PC-3 (cell line): ENCODE measurements at regions not wholly inside any gene's neighbourhood (a gene's known extent, or its start where the extent isn't known, plus 50 kb on each side); places are given as distances from the start of the nearest gene placed in this dataset.

Source experiments
- ATAC-seq: fragments of 200-7000 bp; cut with Tn5 transposase; 2 replicates; pipeline ENCODE4 v1.9.1; 2020; ENCODE audit warnings: mild to moderate bottlenecking, moderate library complexity
- BruUV-seq: library from RNA; stranded (reverse); fragments of 400-500 nt; replicated peaks from 2 replicates; lab custom pipeline; 2021; lab: Mats Ljungman, UMichigan
- CTCF ChIA-PET: fragments of 300-600 bp; sonication (Branson Sonifier 250); formaldehyde crosslinking; loops from one replicate; lab custom pipeline; 2022; ENCODE audit warnings: antibody characterized with exemption; lab: Charles Lee
- POLR2A ChIA-PET: fragments of 300-600 bp; sonication (Branson Sonifier 250); formaldehyde crosslinking; loops from one replicate; lab custom pipeline; 2022; ENCODE audit warnings: antibody characterized with exemption; ENCODE audit not compliant: unreplicated experiment; lab: Charles Lee
- DNase-seq: peaks from one replicate; pipeline ENCODE4 v3.0.0-alpha.2; 2015
- H2AFZ ChIP-seq: fragments of 300-600 bp; sonication (generic); 2 replicates; pipeline ENCODE4 v1.6.0; 2016; ENCODE audit warnings: antibody characterized with exemption, low read length
- H3F3A ChIP-seq: fragments of 300-600 bp; sonication (generic); one replicate; pipeline ENCODE4 v1.6.0; 2017; ENCODE audit warnings: antibody characterized with exemption, low read length, control low read depth, mild to moderate bottlenecking; ENCODE audit not compliant: unreplicated experiment
- H3K27ac ChIP-seq: fragments of 300-600 bp; sonication (generic); 2 replicates; pipeline ENCODE4 v1.5.1; 2016; ENCODE audit warnings: mild to moderate bottlenecking, low read length
- H3K27me3 ChIP-seq: fragments of 300-600 bp; sonication (generic); 2 replicates; pipeline ENCODE4 v1.6.1; 2016; ENCODE audit warnings: low read length, mixed read lengths
- H3K36me3 ChIP-seq: fragments of 300-600 bp; sonication (generic); 2 replicates; pipeline ENCODE4 v1.6.1; 2016; ENCODE audit warnings: low read depth, mixed run types, low read length, mixed read lengths
- H3K4me1 ChIP-seq: fragments of 300-600 bp; sonication (generic); 2 replicates; pipeline ENCODE4 v1.5.1; 2016; ENCODE audit warnings: low read length; ENCODE audit not compliant: insufficient read depth
- H3K4me2 ChIP-seq: fragments of 300-600 bp; sonication (generic); 2 replicates; pipeline ENCODE4 v1.6.0; 2016; ENCODE audit warnings: low read length
- H3K4me3 ChIP-seq: fragments of 300-600 bp; sonication (generic); 2 replicates; pipeline ENCODE4 v1.5.1; 2016; ENCODE audit warnings: mild to moderate bottlenecking, low read length, mixed read lengths
- H3K79me2 ChIP-seq: fragments of 300-600 bp; sonication (generic); 2 replicates; pipeline ENCODE4 v1.6.1; 2017; ENCODE audit warnings: low read length, mixed read lengths
- H3K9ac ChIP-seq: fragments of 300-600 bp; sonication (generic); 2 replicates; pipeline ENCODE4 v1.6.0; 2016; ENCODE audit warnings: mild to moderate bottlenecking, low read length
- H3K9me2 ChIP-seq: fragments of 300-600 bp; sonication (generic); replicated peaks from 2 replicates; pipeline ENCODE4 v1.6.1; 2016; ENCODE audit warnings: mixed run types, low read length, mixed read lengths
- H3K9me3 ChIP-seq: fragments of 300-600 bp; sonication (generic); 2 replicates; pipeline ENCODE4 v1.6.1; 2016; ENCODE audit warnings: low read length, mixed read lengths
- H4K20me1 ChIP-seq: fragments of 300-600 bp; sonication (generic); 2 replicates; pipeline ENCODE4 v1.6.1; 2016; ENCODE audit warnings: low read length, mixed read lengths
- CTCF ChIP-seq: fragments of 300-600 bp; sonication (generic); conservative IDR thresholded peaks from 2 replicates; pipeline ENCODE4 v1.5.1; 2017; ENCODE audit warnings: antibody characterized with exemption, low read depth, mild to moderate bottlenecking, low read length
- EZH2 ChIP-seq: fragments of 300-600 bp; sonication (generic); IDR thresholded peaks from one replicate; pipeline ENCODE4 v1.6.1; 2017; ENCODE audit warnings: antibody characterized with exemption, mild to moderate bottlenecking, low read length; ENCODE audit not compliant: unreplicated experiment
- EZH2phosphoT487 ChIP-seq: fragments of 300-600 bp; sonication (generic); IDR thresholded peaks from 2 replicates; pipeline ENCODE4 v1.6.1; 2018; ENCODE audit warnings: mild to moderate bottlenecking, antibody characterized with exemption, low read length, borderline replicate concordance
- intact Hi-C: fragments of 100-400 bp; cut with micrococcal nuclease; formaldehyde crosslinking; loops from 2 replicates; pipeline ENCODE4 v1.9.0; 2023

- Histone ChIP-seq H3K27ac (no peak overlapping the region), H3K79me2 (no peaks in the 10 kb centered on the region), H3K9me2 (no peaks in the 10 kb centered on the region), H3K4me2 (no peak overlapping the region), H3K36me3 (no peaks in the 10 kb centered on the region), H2AFZ (no peak overlapping the region), H3K4me3 (no peak overlapping the region), H3K9ac (no peak overlapping the region), H4K20me1 (no peaks in the 10 kb centered on the region), H3K9me3 (no peaks in the 10 kb centered on the region), H3K4me1 (no peaks in the 10 kb centered on the region; the same call in 1 of the 2 replicates), H3F3A (no peaks in the 10 kb centered on the region), H3K27me3 (peaks cover 67% of the 10 kb centered on the region)
- ATAC-seq (no peak), DNase-seq (no peak)
- ChIA-PET CTCF (no interaction called here), POLR2A (no interaction called here)
- intact Hi-C loops, result no loop called here
- TF ChIP-seq EZH2 (no peak), EZH2phosphoT487 (no peak), CTCF (no peak)
- no TSS peak for BruUV-seq
Measured at GRCh38 chr15:70398694-70399093, 301.0 kb upstream of the TLE3 start.

GRCh38 chr15:70396807-70397206 lies 299.1 kb upstream of the TLE3 start:
- Histone ChIP-seq H4K20me1 (no peaks in the 10 kb centered on the region), H3K27me3 (peaks cover 57% of the 10 kb centered on the region), H3K9me2 (no peaks in the 10 kb centered on the region), H3K4me2 (no peak overlapping the region), H3K27ac (no peak overlapping the region), H3K4me1 (no peaks in the 10 kb centered on the region; the same call in 1 of the 2 replicates), H3K9ac (no peak overlapping the region), H3F3A (no peaks in the 10 kb centered on the region), H3K36me3 (no peaks in the 10 kb centered on the region), H3K4me3 (no peak overlapping the region), H2AFZ (no peak overlapping the region), H3K79me2 (no peaks in the 10 kb centered on the region), H3K9me3 (no peaks in the 10 kb centered on the region)
- DNase-seq (no peak), ATAC-seq (no peak)
- intact Hi-C loops, result no loop called here
- peak; percentile 46; the same call in 1 of the 2 replicates for TF ChIP-seq EZH2phosphoT487
- TF ChIP-seq EZH2, result peak; percentile 7
- no peak for TF ChIP-seq CTCF
- POLR2A ChIA-PET, result no interaction called here
- CTCF ChIA-PET, result no interaction called here
- BruUV-seq, result no TSS peak

- peaks cover 45% of the 10 kb centered on the region for H3K27me3 ChIP-seq
- H3K9me3 ChIP-seq, result no peaks in the 10 kb centered on the region
- H4K20me1 ChIP-seq, result no peaks in the 10 kb centered on the region
- no peaks in the 10 kb centered on the region for H3F3A ChIP-seq
- H3K27ac ChIP-seq, result no peak overlapping the region
- H3K79me2 ChIP-seq, result no peaks in the 10 kb centered on the region
- CTCF ChIA-PET, result no interaction called here
- H3K36me3 ChIP-seq, result no peaks in the 10 kb centered on the region
- BruUV-seq, result no TSS peak
- no peak for TF ChIP-seq EZH2phosphoT487
- no peak for TF ChIP-seq CTCF
- TF ChIP-seq EZH2, result no peak
- intact Hi-C loops, result no loop called here
- no peaks in the 10 kb centered on the region for H3K9me2 ChIP-seq
- H3K4me3 ChIP-seq, result no peak overlapping the region
- DNase-seq (no peak), ATAC-seq (no peak)
- POLR2A ChIA-PET, result no interaction called here
- H3K9ac ChIP-seq, result no peak overlapping the region
- no peaks in the 10 kb centered on the region; the same call in 1 of the 2 replicates for H3K4me1 ChIP-seq
- H2AFZ ChIP-seq, result no peak overlapping the region
- no peak overlapping the region for H3K4me2 ChIP-seq
Measured at GRCh38 chr15:70395164-70395563, 297.4 kb upstream of the TLE3 start.
